ENCODE measurements at regions not wholly inside any gene's neighbourhood (a gene's known extent, or its start where the extent isn't known, plus 50 kb on each side); places are given as distances from the start of the nearest gene placed in this dataset.

GRCh38 chr14:84991021-84991420 lies 538.9 kb upstream of the FLRT2 start:
- TF ChIP-seq CTCF (IDR thresholded peaks at IDR 0.05; ENCODE audit: poor library complexity) (no peak), EZH2 (IDR thresholded peaks at IDR 0.05; ENCODE audit: borderline replicate concordance) (no peak), EZH2phosphoT487 (IDR thresholded peaks at IDR 0.05; ENCODE audit: low read depth, severe bottlenecking, unreplicated experiment) (no peak)
